ENCODE measurements at regions not wholly inside any gene's neighbourhood (a gene's known extent, or its start where the extent isn't known, plus 50 kb on each side); places are given as distances from the start of the nearest gene placed in this dataset.

GRCh38 chr18:73917046-73917445 is 230.6 kb downstream of the FBXO15 start:
- TF ChIP-seq, protein P1, sequence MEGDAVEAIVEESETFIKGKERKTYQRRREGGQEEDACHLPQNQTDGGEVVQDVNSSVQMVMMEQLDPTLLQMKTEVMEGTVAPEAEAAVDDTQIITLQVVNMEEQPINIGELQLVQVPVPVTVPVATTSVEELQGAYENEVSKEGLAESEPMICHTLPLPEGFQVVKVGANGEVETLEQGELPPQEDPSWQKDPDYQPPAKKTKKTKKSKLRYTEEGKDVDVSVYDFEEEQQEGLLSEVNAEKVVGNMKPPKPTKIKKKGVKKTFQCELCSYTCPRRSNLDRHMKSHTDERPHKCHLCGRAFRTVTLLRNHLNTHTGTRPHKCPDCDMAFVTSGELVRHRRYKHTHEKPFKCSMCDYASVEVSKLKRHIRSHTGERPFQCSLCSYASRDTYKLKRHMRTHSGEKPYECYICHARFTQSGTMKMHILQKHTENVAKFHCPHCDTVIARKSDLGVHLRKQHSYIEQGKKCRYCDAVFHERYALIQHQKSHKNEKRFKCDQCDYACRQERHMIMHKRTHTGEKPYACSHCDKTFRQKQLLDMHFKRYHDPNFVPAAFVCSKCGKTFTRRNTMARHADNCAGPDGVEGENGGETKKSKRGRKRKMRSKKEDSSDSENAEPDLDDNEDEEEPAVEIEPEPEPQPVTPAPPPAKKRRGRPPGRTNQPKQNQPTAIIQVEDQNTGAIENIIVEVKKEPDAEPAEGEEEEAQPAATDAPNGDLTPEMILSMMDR (IDR thresholded peaks at IDR 0.05), result no peak
- no peak for TF ChIP-seq POLR2AphosphoS5 (IDR thresholded peaks at IDR 0.05; ENCODE audit: insufficient read depth in 1 of 2, low read depth in 1 of 2)
- no peak for TF ChIP-seq POLR2A (IDR thresholded peaks at IDR 0.05)

Measured in vagina (tissue), 2 donors.